HEK293 (cell line): ENCODE measurements at regions not wholly inside any gene's neighbourhood (a gene's known extent, or its start where the extent isn't known, plus 50 kb on each side); places are given as distances from the start of the nearest gene placed in this dataset.

Experiments
- CTCF ChIA-PET: fragments of 350-600 bp; formaldehyde crosslinking; extraction: SDS; loops from one replicate; lab custom pipeline; 2021; ENCODE audit warnings: antibody characterized with exemption; lab: Yijun Ruan, JAX
- POLR2A ChIA-PET: fragments of 300-600 bp; formaldehyde crosslinking; extraction: SDS; loops from one replicate; lab custom pipeline; 2020; ENCODE audit warnings: antibody characterized with exemption, inconsistent platforms; lab: Yijun Ruan, JAX
- H3K27ac ChIP-seq: fragments of 200-500 bp; sonication (Bioruptor generic); 2 replicates; pipeline ENCODE4 v1.5.1; 2014; ENCODE audit warnings: low read depth, low read length, control low read depth, inconsistent platforms; ENCODE audit errors: extremely low read depth
- H3K36me3 ChIP-seq, 2 experiments: fragments of 200-500 bp in 1 of 2; sonication (Bioruptor generic) in 1 of 2; 1 replicate in 1 of 2; 2 replicates in 1 of 2; pipeline ENCODE4 v1.5.1; 2014 to 2017; ENCODE audit warnings: inconsistent platforms in 2 of 2, low read length in 2 of 2; ENCODE audit not compliant: control insufficient read depth in 2 of 2, insufficient read depth in 1 of 2
- H3K4me1 ChIP-seq: fragments of 200-500 bp; sonication (Bioruptor generic); 2 replicates; pipeline ENCODE4 v1.5.1; 2014; ENCODE audit warnings: mild to moderate bottlenecking, low read length, inconsistent platforms; ENCODE audit not compliant: control insufficient read depth, insufficient read depth
- H3K4me3 ChIP-seq: 2 replicates; pipeline ENCODE4 v1.5.1; 2011; ENCODE audit warnings: low read depth, mild to moderate bottlenecking, control low read depth, low read length, moderate library complexity
- H3K9me3 ChIP-seq: fragments of 200-500 bp; sonication (Bioruptor generic); 2 replicates; pipeline ENCODE4 v1.5.1; 2014; ENCODE audit warnings: low read depth, low read length, inconsistent platforms; ENCODE audit not compliant: control insufficient read depth, insufficient read depth
- HOXC10 ChIP-seq: sonication (generic); formaldehyde crosslinking; IDR thresholded peaks from 2 replicates; pipeline ENCODE4 v1.8.1; 2023; ENCODE audit warnings: mild to moderate bottlenecking, missing genetic modification reagents
- SCRT2 ChIP-seq: fragments of 450-650 bp; formaldehyde crosslinking; IDR thresholded peaks from 2 replicates; pipeline ENCODE4 v1.5.1; 2016; ENCODE audit warnings: missing biosample characterization, missing genetic modification characterization
- SETDB1 ChIP-seq: IDR thresholded peaks from one replicate; pipeline ENCODE4 v1.6.1; 2017; ENCODE audit warnings: mild to moderate bottlenecking, low read length, moderate library complexity, mixed read lengths; ENCODE audit not compliant: insufficient read length
- SP2 ChIP-seq: fragments of 450-650 bp; formaldehyde crosslinking; IDR thresholded peaks from 2 replicates; pipeline ENCODE4 v1.5.1; 2016; ENCODE audit warnings: missing biosample characterization, missing genetic modification characterization
- ZBTB44 ChIP-seq: fragments of 450-650 bp; IDR thresholded peaks from 2 replicates; pipeline ENCODE4 v1.5.1; 2018; ENCODE audit warnings: missing biosample characterization, mild to moderate bottlenecking, missing genetic modification characterization
- ZIC2 ChIP-seq: fragments of 450-650 bp; formaldehyde crosslinking; IDR thresholded peaks from 2 replicates; pipeline ENCODE4 v1.5.1; 2016; ENCODE audit warnings: missing biosample characterization, missing genetic modification characterization
- ZNF133 ChIP-seq: fragments of 450-650 bp; formaldehyde crosslinking; IDR thresholded peaks from 2 replicates; pipeline ENCODE4 v1.5.1; 2016; ENCODE audit warnings: missing biosample characterization, missing genetic modification characterization
- ZNF138 ChIP-seq: fragments of 450-650 bp; formaldehyde crosslinking; IDR thresholded peaks from 2 replicates; pipeline ENCODE4 v1.5.1; 2016; ENCODE audit warnings: missing biosample characterization, missing genetic modification characterization, borderline replicate concordance
- ZNF223 ChIP-seq: fragments of 450-650 bp; formaldehyde crosslinking; IDR thresholded peaks from 2 replicates; pipeline ENCODE4 v1.5.1; 2016; ENCODE audit warnings: missing biosample characterization, missing genetic modification characterization
- ZNF335 ChIP-seq: fragments of 450-650 bp; formaldehyde crosslinking; conservative IDR thresholded peaks from 2 replicates; pipeline ENCODE4 v1.5.1; 2016; ENCODE audit warnings: missing biosample characterization, missing genetic modification characterization
- ZNF398 ChIP-seq: fragments of 450-650 bp; formaldehyde crosslinking; IDR thresholded peaks from 2 replicates; pipeline ENCODE4 v1.5.1; 2017; ENCODE audit warnings: missing biosample characterization, missing genetic modification characterization
- ZNF521 ChIP-seq: fragments of 450-650 bp; formaldehyde crosslinking; IDR thresholded peaks from 2 replicates; pipeline ENCODE4 v1.5.1; 2017; ENCODE audit warnings: missing biosample characterization, mild to moderate bottlenecking, missing genetic modification characterization
- ZNF549 ChIP-seq: fragments of 450-650 bp; IDR thresholded peaks from 2 replicates; pipeline ENCODE4 v1.5.1; 2018; ENCODE audit warnings: missing biosample characterization, missing genetic modification characterization, mild to moderate bottlenecking, inconsistent platforms, moderate library complexity
- ZNF639 ChIP-seq: fragments of 450-650 bp; formaldehyde crosslinking; IDR thresholded peaks from 2 replicates; pipeline ENCODE4 v1.5.1; 2016; ENCODE audit warnings: missing biosample characterization, missing genetic modification characterization
- ZNF654 ChIP-seq: fragments of 450-650 bp; formaldehyde crosslinking; IDR thresholded peaks from 2 replicates; pipeline ENCODE4 v1.5.1; 2016; ENCODE audit warnings: low read depth, missing biosample characterization, missing genetic modification characterization
- ZNF664 ChIP-seq: fragments of 450-650 bp; formaldehyde crosslinking; IDR thresholded peaks from 2 replicates; pipeline ENCODE4 v1.5.1; 2016; ENCODE audit warnings: missing biosample characterization, missing genetic modification characterization
- TF ChIP-seq, protein P1 (sequence below): fragments of 450-650 bp; formaldehyde crosslinking; IDR thresholded peaks from 2 replicates; pipeline ENCODE4 v1.5.1; 2016; ENCODE audit warnings: missing biosample characterization, missing genetic modification characterization, borderline replicate concordance

DNA sequence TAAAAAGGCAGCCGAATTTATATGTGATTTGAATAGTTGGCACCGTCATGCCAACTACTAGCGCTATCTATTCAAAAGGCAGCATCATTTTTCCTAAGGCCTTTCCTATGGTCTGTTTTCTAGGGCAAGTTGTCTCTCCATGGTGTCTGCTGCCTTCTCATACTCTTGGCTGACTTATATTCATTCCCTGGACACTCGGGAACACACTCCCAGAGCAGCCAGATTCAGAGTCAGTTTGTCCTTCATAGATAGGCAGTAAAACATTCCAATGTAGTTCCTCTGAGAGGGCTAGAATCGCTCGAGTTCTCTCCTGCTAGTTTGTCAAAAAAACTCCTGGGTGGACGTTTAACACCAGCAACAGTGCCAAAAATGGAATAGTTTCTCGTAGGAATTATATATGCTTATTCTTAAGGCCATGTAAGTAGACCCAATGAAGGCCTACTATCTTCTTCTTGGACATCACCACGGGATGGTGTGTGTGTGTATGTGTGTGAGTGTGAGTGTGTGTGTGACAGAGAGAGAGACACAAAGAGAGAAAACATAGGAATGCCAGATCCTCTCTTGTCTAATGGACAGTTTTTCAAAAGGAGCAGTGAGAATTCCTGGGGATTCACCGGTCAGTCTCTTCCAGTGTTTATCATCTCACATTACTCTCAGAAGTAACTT is 129.3 kb upstream of the CTAGE1 start:
- CTCF ChIA-PET, result interaction anchor here (0.5 kb wide), 1 partner anchor 11 kb away, joined by 4 read pairs; no protein-coding TSS in a partner anchor
- Histone ChIP-seq H3K4me3 (no peak overlapping the region), H3K9me3 (no peaks in the 10 kb centered on the region), H3K27ac (no peak overlapping the region), H3K36me3 (no peaks in the 10 kb centered on the region), H3K4me1 (peaks cover 10% of the 10 kb centered on the region)
- POLR2A ChIA-PET, result no interaction called here
- TF ChIP-seq SETDB1 (no peak), ZNF639 (tag by site-specific recombination) (no peak), HOXC10 (CRISPR knock-in tag) (no peak), ZNF133 (tag by site-specific recombination) (no peak), ZNF335 (tag by site-specific recombination) (no peak)
- TF ChIP-seq, protein P1, sequence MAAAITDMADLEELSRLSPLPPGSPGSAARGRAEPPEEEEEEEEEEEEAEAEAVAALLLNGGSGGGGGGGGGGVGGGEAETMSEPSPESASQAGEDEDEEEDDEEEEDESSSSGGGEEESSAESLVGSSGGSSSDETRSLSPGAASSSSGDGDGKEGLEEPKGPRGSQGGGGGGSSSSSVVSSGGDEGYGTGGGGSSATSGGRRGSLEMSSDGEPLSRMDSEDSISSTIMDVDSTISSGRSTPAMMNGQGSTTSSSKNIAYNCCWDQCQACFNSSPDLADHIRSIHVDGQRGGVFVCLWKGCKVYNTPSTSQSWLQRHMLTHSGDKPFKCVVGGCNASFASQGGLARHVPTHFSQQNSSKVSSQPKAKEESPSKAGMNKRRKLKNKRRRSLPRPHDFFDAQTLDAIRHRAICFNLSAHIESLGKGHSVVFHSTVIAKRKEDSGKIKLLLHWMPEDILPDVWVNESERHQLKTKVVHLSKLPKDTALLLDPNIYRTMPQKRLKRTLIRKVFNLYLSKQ, result no peak

DNA sequence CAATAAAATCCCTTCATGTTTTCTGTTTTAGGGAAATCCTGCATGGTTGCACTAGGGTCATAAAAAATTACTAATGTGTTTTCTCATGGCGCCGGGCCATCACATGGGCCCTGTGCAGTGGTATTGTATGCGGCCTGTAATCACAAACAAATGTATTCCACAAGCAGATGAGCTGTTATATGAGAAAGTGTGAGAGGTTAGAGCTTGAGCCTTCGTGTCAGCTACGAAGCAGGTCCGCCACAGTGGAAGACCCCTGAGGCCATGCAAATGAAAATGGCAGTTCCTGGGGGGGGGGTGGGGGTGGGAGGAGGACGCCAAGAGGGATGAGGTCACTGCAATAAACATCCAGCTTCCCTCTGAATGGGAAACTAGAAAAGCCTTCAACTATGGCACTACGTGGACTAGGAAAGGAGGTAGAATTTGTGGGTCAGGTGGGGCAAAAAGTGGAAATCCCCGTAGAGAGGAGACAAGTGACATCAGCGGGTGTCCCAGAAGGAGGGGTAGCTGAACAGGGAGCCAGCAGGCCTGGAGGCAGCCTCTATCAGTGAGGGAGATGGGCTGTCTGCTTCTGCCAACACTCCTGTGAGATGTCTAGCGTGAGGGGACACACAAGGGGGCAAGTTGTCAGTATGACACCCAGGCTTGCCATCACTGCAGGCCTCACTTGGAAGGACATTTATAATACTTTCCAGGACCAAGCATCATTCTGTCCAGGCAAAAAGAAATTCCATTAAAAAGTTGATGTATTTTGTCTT is 130.3 kb upstream of the CTAGE1 start:
- Histone ChIP-seq H3K36me3 (no peaks in the 10 kb centered on the region), H3K4me1 (peaks cover 10% of the 10 kb centered on the region), H3K9me3 (no peaks in the 10 kb centered on the region), H3K27ac (no peak overlapping the region), H3K4me3 (no peak overlapping the region)
- TF ChIP-seq ZNF398 (tag by site-specific recombination) (peak; percentile 30; the same call in 1 of the 2 replicates), ZNF223 (tag by site-specific recombination) (no peak), SP2 (tag by site-specific recombination) (no peak), ZNF521 (tag by site-specific recombination) (no peak), ZNF549 (tag by site-specific recombination) (no peak), ZBTB44 (peak; percentile 11; the same call in 1 of the 2 replicates), ZIC2 (tag by site-specific recombination) (0 out of 2 replicates have a peak, but pooled peaks have one; percentile 10), SCRT2 (tag by site-specific recombination) (no peak), ZNF664 (no peak), ZNF654 (tag by site-specific recombination) (no peak), ZNF138 (tag by site-specific recombination) (no peak)
- ChIA-PET POLR2A (no interaction called here), CTCF (interaction anchor here (0.6 kb wide), 2 partner anchors 24 to 1541 kb away, joined by 3 to 5 read pairs; no protein-coding TSS in a partner anchor)
